Endothelial cell of umbilical vein (primary cell): ENCODE measurements at regions not wholly inside any gene's neighbourhood (a gene's known extent, or its start where the extent isn't known, plus 50 kb on each side); places are given as distances from the start of the nearest gene placed in this dataset.
"Not testable (repeated sequence)": the region's sequence is repeated elsewhere in the genome, so short reads cannot be mapped to it uniquely, and the experiment has no call there.

Experiments
- BruUV-seq: library from RNA; stranded (reverse); fragments of 400-500 nt; replicated peaks from 2 replicates; lab custom pipeline; 2021; lab: Mats Ljungman, UMichigan
- CTCF ChIA-PET: fragments of 300-600, 350-600 bp; sonication (Branson Sonifier 250); formaldehyde crosslinking; loops from one replicate; lab custom pipeline; 2021; ENCODE audit warnings: antibody characterized with exemption, inconsistent platforms; lab: Charles Lee
- POLR2A ChIA-PET: fragments of 300-600, 350-600 bp; sonication (Branson Sonifier 250); formaldehyde crosslinking; loops from one replicate; lab custom pipeline; 2021; ENCODE audit warnings: antibody characterized with exemption, inconsistent platforms; lab: Charles Lee
- DNase-seq: peaks from one replicate; pipeline ENCODE4 v3.0.0-alpha.2; 2011; ENCODE audit warnings: low read depth, low spot score
- FAIRE-seq: peaks from 2 replicates; lab custom pipeline; 2011; peaks lifted over from hg19 to GRCh38; lab: Jason Lieb, UNC
- H2AFZ ChIP-seq: 2 replicates; pipeline ENCODE4 v1.6.0; 2012; ENCODE audit warnings: low read depth, low read length, control low read depth, inconsistent platforms
- H3K27ac ChIP-seq: 2 replicates; pipeline ENCODE4 v1.5.1; 2011; ENCODE audit warnings: low read depth, mild to moderate bottlenecking, control low read depth, low read length, moderate library complexity; ENCODE audit not compliant: insufficient read depth
- H3K27me3 ChIP-seq, 2 experiments: 2 replicates each; pipeline versions ENCODE4 v1.6.0 to v1.6.1; 2011; ENCODE audit warnings: low read length in 2 of 2, mixed read lengths in 1 of 2; ENCODE audit not compliant: control insufficient read depth in 2 of 2, insufficient read depth in 2 of 2
- H3K36me3 ChIP-seq, 2 experiments: 2 replicates in 1 of 2; 3 replicates in 1 of 2; pipeline ENCODE4 v1.5.1; 2011; ENCODE audit warnings: low read length in 2 of 2, mild to moderate bottlenecking in 1 of 2, moderate library complexity in 1 of 2; ENCODE audit not compliant: control insufficient read depth in 2 of 2, insufficient read depth in 2 of 2; ENCODE audit errors: extremely low read depth in 1 of 2
- H3K4me1 ChIP-seq: 3 replicates; pipeline ENCODE4 v1.5.1; 2011; ENCODE audit warnings: mild to moderate bottlenecking, low read length; ENCODE audit not compliant: control insufficient read depth, insufficient read depth; ENCODE audit errors: extremely low read depth
- H3K4me2 ChIP-seq: 2 replicates; pipeline ENCODE4 v1.6.1; 2011; ENCODE audit warnings: low read length, control low read depth, mixed read lengths; ENCODE audit not compliant: insufficient read depth
- H3K4me3 ChIP-seq, 3 experiments: fragments of 200-600 bp in 1 of 3; sonication (generic), shearing (Covaris generic) in 1 of 3; replicated peaks in 1 of 3; 2 replicates each; pipeline ENCODE4 v1.5.1; 2011 to 2016; ENCODE audit warnings: control low read depth in 3 of 3, low read length in 3 of 3, mild to moderate bottlenecking in 2 of 3, inconsistent platforms in 1 of 3, low read depth in 1 of 3, moderate library complexity in 1 of 3; ENCODE audit not compliant: insufficient read depth in 1 of 3
- H3K79me2 ChIP-seq: 2 replicates; pipeline ENCODE4 v1.6.0; 2012; ENCODE audit warnings: low read length, inconsistent platforms; ENCODE audit not compliant: control insufficient read depth, insufficient read depth
- H3K9ac ChIP-seq: replicated peaks from 2 replicates; pipeline ENCODE3; 2011; ENCODE audit warnings: low read length, control low read depth; ENCODE audit not compliant: insufficient read depth; ENCODE audit errors: extremely low read depth
- H3K9me1 ChIP-seq: replicated peaks from 3 replicates; pipeline ENCODE4 v1.6.0; 2011; ENCODE audit warnings: mild to moderate bottlenecking, low read length; ENCODE audit not compliant: control insufficient read depth, insufficient read depth; ENCODE audit errors: extremely low read depth
- H3K9me3 ChIP-seq: replicated peaks from 2 replicates; pipeline ENCODE4 v1.5.1; 2012; ENCODE audit warnings: low read length, inconsistent platforms; ENCODE audit not compliant: control insufficient read depth, insufficient read depth
- H4K20me1 ChIP-seq: replicated peaks from 2 replicates; pipeline ENCODE3; 2011; ENCODE audit warnings: mild to moderate bottlenecking, low read length; ENCODE audit not compliant: control insufficient read depth, insufficient read depth; ENCODE audit errors: extremely low read depth
- EZH2 ChIP-seq: IDR thresholded peaks from 2 replicates; pipeline ENCODE4 v1.6.1; 2012; ENCODE audit warnings: borderline replicate concordance, low read depth, mild to moderate bottlenecking, moderate library complexity, low read length, inconsistent platforms; ENCODE audit not compliant: severe bottlenecking
- FOS ChIP-seq: IDR thresholded peaks from 2 replicates; pipeline ENCODE4 v1.6.1; 2011; ENCODE audit warnings: mild to moderate bottlenecking, low read length, moderate library complexity, borderline replicate concordance; ENCODE audit not compliant: insufficient read depth
- GATA2 ChIP-seq: IDR thresholded peaks from 2 replicates; pipeline ENCODE4 v1.7.0; 2011; ENCODE audit warnings: low read depth, mild to moderate bottlenecking, moderate library complexity, mixed read lengths, low read length; ENCODE audit not compliant: insufficient read length, insufficient read depth
- JUN ChIP-seq: IDR thresholded peaks from 2 replicates; pipeline ENCODE4 v1.6.1; 2011; ENCODE audit warnings: borderline replicate concordance, low read depth; ENCODE audit not compliant: insufficient read length, insufficient read depth
- MYC ChIP-seq: IDR thresholded peaks from one replicate; pipeline ENCODE4 v1.6.1; 2011; ENCODE audit warnings: mild to moderate bottlenecking, low read depth, low read length
- POLR2A ChIP-seq: IDR thresholded peaks from 2 replicates; pipeline ENCODE4 v1.6.1; 2012; ENCODE audit warnings: low read depth, mild to moderate bottlenecking, control low read depth, low read length
- POLR2AphosphoS5 ChIP-seq: IDR thresholded peaks from 2 replicates; pipeline ENCODE4 v1.6.1; 2012; ENCODE audit warnings: low read depth, mild to moderate bottlenecking, control low read depth, low read length, moderate library complexity; ENCODE audit not compliant: insufficient read depth
- dilution Hi-C: fragments of 300-500 bp; cut with MboI; formaldehyde crosslinking; loops from one replicate; pipeline ENCODE4 v1.15.0; 2019; ENCODE audit warnings: low sequenced_read_pairs; ENCODE audit not compliant: extremely low pct_ligation_motif_present
- intact Hi-C: fragments of 100-400 bp; cut with micrococcal nuclease; formaldehyde crosslinking; loops from one replicate; pipeline ENCODE4 v1.10.0; 2022
- TF ChIP-seq, protein P1 (sequence below), 2 donors: IDR thresholded peaks; 1 replicate in 1 of 2; 2 replicates in 1 of 2; pipeline ENCODE4 v1.5.1; 2011; ENCODE audit warnings: low read length in 2 of 2, mild to moderate bottlenecking in 2 of 2, moderate library complexity in 2 of 2, control low read depth in 1 of 2, inconsistent platforms in 1 of 2, low read depth in 1 of 2; ENCODE audit not compliant: insufficient read depth in 1 of 2; ENCODE audit errors: extremely low read depth in 1 of 2
- TF ChIP-seq, protein P2 (sequence below): IDR thresholded peaks from 2 replicates; pipeline ENCODE4 v1.6.1; 2011; ENCODE audit not compliant: insufficient read depth, insufficient read length

DNA sequence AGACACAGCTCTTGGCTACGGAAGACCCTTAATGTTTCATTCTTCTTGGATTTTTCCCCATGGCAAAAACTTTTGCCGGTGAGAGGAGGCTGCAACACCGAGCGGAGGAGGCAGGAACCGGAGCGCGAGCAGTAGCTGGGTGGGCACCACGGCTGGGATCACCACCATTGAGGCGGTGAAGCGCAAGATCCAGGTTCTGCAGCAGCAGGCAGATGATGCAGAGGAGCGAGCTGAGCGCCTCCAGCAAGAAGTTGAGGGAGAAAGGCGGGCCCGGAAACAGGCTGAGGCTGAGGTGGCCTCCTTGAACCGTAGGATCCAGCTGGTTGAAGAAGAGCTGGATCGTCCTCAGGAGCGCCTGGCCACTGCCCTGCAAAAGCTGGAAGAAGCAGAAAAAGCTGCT lies 108.2 kb upstream of the TOX3 start:
- BruUV-seq, H3K36me3 ChIP-seq, H3K4me2 ChIP-seq, POLR2A ChIA-PET, DNase-seq, H2AFZ ChIP-seq, dilution Hi-C loops, H3K27ac ChIP-seq, H3K9ac ChIP-seq, H3K9me3 ChIP-seq, H3K4me1 ChIP-seq, H3K4me3 ChIP-seq, CTCF ChIA-PET, H3K79me2 ChIP-seq, intact Hi-C loops, H4K20me1 ChIP-seq, H3K9me1 ChIP-seq, H3K27me3 ChIP-seq, FAIRE-seq: not testable (repeated sequence)

DNA sequence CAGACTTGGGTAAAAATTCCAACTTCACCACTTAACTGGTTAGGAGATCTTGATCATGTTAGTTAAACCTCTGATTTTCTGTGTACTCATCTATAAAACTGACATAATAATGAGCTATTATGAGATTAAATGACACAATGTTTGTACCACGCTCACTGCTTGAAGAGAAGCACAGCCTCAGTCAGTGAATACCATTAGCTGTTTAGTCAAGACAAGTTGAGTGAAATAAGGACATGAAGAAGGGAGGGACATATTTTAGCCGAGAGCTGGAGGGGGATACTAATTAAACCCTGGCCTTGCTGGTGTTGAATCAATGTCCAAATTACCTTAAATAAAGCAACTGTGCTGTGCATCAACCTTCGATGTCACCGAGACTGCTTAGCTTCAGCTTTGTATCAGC lies 105.1 kb upstream of the TOX3 start:
- dilution Hi-C loops, result no loop called here
- intact Hi-C loops, result no loop called here

More for the DNA sequence above, 105.1 kb upstream of the TOX3 start:
- H3K9me1 ChIP-seq, result no peaks in the 10 kb centered on the region
- ChIA-PET CTCF (interaction anchor here (0.6 kb wide), 1 partner anchor 327 kb away, joined by 4 read pairs; no protein-coding TSS in a partner anchor), POLR2A (no interaction called here)
- H3K4me3 ChIP-seq, result no peak overlapping the region
- H3K79me2 ChIP-seq, result no peaks in the 10 kb centered on the region
- H3K9me3 ChIP-seq, result peaks cover 3% of the 10 kb centered on the region
- no peaks in the 10 kb centered on the region for H3K36me3 ChIP-seq
- H3K4me1 ChIP-seq, result no peaks in the 10 kb centered on the region
- TF ChIP-seq MYC (no peak), FOS (no peak), POLR2A (no peak), JUN (no peak), GATA2 (no peak), POLR2AphosphoS5 (no peak), EZH2 (no peak)
- TF ChIP-seq, protein P1, sequence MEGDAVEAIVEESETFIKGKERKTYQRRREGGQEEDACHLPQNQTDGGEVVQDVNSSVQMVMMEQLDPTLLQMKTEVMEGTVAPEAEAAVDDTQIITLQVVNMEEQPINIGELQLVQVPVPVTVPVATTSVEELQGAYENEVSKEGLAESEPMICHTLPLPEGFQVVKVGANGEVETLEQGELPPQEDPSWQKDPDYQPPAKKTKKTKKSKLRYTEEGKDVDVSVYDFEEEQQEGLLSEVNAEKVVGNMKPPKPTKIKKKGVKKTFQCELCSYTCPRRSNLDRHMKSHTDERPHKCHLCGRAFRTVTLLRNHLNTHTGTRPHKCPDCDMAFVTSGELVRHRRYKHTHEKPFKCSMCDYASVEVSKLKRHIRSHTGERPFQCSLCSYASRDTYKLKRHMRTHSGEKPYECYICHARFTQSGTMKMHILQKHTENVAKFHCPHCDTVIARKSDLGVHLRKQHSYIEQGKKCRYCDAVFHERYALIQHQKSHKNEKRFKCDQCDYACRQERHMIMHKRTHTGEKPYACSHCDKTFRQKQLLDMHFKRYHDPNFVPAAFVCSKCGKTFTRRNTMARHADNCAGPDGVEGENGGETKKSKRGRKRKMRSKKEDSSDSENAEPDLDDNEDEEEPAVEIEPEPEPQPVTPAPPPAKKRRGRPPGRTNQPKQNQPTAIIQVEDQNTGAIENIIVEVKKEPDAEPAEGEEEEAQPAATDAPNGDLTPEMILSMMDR (IDR thresholded peaks at IDR 0.05; ENCODE audit: extremely low read depth in 1 of 2, insufficient read depth in 1 of 2, low read depth in 1 of 2, low read length in 2 of 2), result no peak
- TF ChIP-seq, protein P2, sequence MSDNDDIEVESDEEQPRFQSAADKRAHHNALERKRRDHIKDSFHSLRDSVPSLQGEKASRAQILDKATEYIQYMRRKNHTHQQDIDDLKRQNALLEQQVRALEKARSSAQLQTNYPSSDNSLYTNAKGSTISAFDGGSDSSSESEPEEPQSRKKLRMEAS, result no peak
- no TSS peak for BruUV-seq
- H3K27ac ChIP-seq, result no peak overlapping the region
- DNase-seq (no peak), FAIRE-seq (no peak)
- no peak overlapping the region for H3K9ac ChIP-seq
- no peaks in the 10 kb centered on the region for H4K20me1 ChIP-seq
- no peaks in the 10 kb centered on the region for H3K27me3 ChIP-seq
- no peak overlapping the region for H3K4me2 ChIP-seq
- H2AFZ ChIP-seq, result no peak overlapping the region
